Adrenal gland (tissue), 9 donors: ENCODE measurements at regions not wholly inside any gene's neighbourhood (a gene's known extent, or its start where the extent isn't known, plus 50 kb on each side); places are given as distances from the start of the nearest gene placed in this dataset.
"Not testable (repeated sequence)": the region's sequence is repeated elsewhere in the genome, so short reads cannot be mapped to it uniquely, and the experiment has no call there.

Experiments
- DNase-seq, 7 donors: peaks; one replicate each; pipeline ENCODE4 v3.0.0-alpha.2; 2019 to 2020
- H3K27ac ChIP-seq, 5 donors: fragments of 200-600 bp; sonication (generic) in 4 of 5; 1 replicate in 3 of 5; 2 replicates in 2 of 5; pipeline versions ENCODE4 v1.5.1 to v1.8.0; 2016 to 2020; ENCODE audit warnings: mild to moderate bottlenecking in 1 of 5
- H3K27me3 ChIP-seq: fragments of 200-600 bp; 2 replicates; pipeline ENCODE4 v1.8.0; 2021
- H3K36me3 ChIP-seq, 2 donors: fragments of 200-600 bp; replicated peaks in 1 of 2; 1 replicate in 1 of 2; 2 replicates in 1 of 2; pipeline versions ENCODE4 v1.5.1 to v1.8.0; 2018 to 2022
- H3K4me1 ChIP-seq, 2 donors: fragments of 200-600 bp; replicated peaks in 1 of 2; 1 replicate in 1 of 2; 2 replicates in 1 of 2; pipeline versions ENCODE4 v1.5.1 to v1.8.0; 2018 to 2021
- H3K4me3 ChIP-seq, 4 donors: fragments of 200-600 bp; sonication (generic) in 3 of 4; one replicate each; pipeline ENCODE4 v1.5.1; 2016 to 2018
- H3K9me3 ChIP-seq, 3 donors: fragments of 200-600 bp; sonication (generic) in 1 of 3; replicated peaks in 1 of 3; 1 replicate in 2 of 3; 2 replicates in 1 of 3; pipeline versions ENCODE4 v1.5.1 to v1.8.0; 2016 to 2021
- CTCF ChIP-seq, 6 experiments: fragments of 450-650 bp in 4 of 6; fragments of 200-600 bp in 2 of 6; sonication (generic) in 1 of 6; IDR thresholded peaks; 1 replicate in 5 of 6; 2 replicates in 1 of 6; pipeline versions ENCODE4 v1.5.1 to v1.8.0; 2016 to 2021; ENCODE audit warnings: antibody characterized with exemption in 6 of 6, mild to moderate bottlenecking in 2 of 6, moderate library complexity in 1 of 6
- POLR2A ChIP-seq, 2 donors: fragments of 450-650 bp; IDR thresholded peaks; one replicate each; pipeline ENCODE4 v1.6.1; 2017; ENCODE audit warnings: antibody characterized with exemption in 2 of 2, mild to moderate bottlenecking in 2 of 2, moderate library complexity in 1 of 2
- WGBS, 4 donors: extraction: QIAGEN DNeasy Blood & Tissue Kit in 2 of 4; methylation state at CpG; one replicate each; pipeline versions ENCODE4 v1.1.5 to v1.1.7; 2013 to 2017; 5-methylcytosine and 5-hydroxymethylcytosine counted together
- intact Hi-C, 2 donors: fragments of 100-400 bp; cut with DNase I; formaldehyde crosslinking; loops; one replicate each; pipeline versions ENCODE4 v1.14.1 to v1.15.0; 2022 to 2023
- donor health status: healthy with polysubstance abuse.
- donor health status: Bipolar disorder and iron deficiency.
- donor health status: DM: yes; HTN: yes; CAD: no.
- donor health status: DM: no; HTN: no; CAD: no.
- donor health status: DM: no; HTN: no; CAD: no.

- no peak for DNase-seq
- intact Hi-C loops, result no loop called here
- H3K4me1 ChIP-seq, result no peaks in the 10 kb centered on the region
- no peaks in the 10 kb centered on the region for H3K36me3 ChIP-seq
- H3K27me3 ChIP-seq, result no peaks in the 10 kb centered on the region
- H3K4me3 ChIP-seq, result no peak overlapping the region
- no peaks in the 10 kb centered on the region for H3K9me3 ChIP-seq
- TF ChIP-seq POLR2A (IDR thresholded peaks at IDR 0.05) (no peak), CTCF (IDR thresholded peaks at IDR 0.05) (no peak)
- H3K27ac ChIP-seq, result no peak overlapping the region
- WGBS, 4 donors, result 37 to 62% (median 59%) methylated on average over 1 of the region's 1 CpG
These were observed 568.0 kb downstream of the STIM2 start for GRCh38 chr4:27428661-27429060.

- no peak for DNase-seq
- Histone ChIP-seq H3K36me3 (no peaks in the 10 kb centered on the region), H3K27ac (no peak overlapping the region), H3K27me3 (no peaks in the 10 kb centered on the region), H3K9me3 (no peaks in the 10 kb centered on the region), H3K4me3 (no peak overlapping the region), H3K4me1 (no peaks in the 10 kb centered on the region)
- WGBS, 4 donors, result 64 to 73% (median 68%) methylated on average over 5 of the region's 5 CpGs
- TF ChIP-seq CTCF (IDR thresholded peaks at IDR 0.05) (no peak), POLR2A (IDR thresholded peaks at IDR 0.05) (no peak)
- intact Hi-C loops, result no loop called here
These were observed 568.8 kb downstream of the STIM2 start for GRCh38 chr4:27429364-27429871.

GRCh38 chr4:27442146-27442545 lies 581.5 kb downstream of the STIM2 start:
- DNase-seq, result no peak
- no peaks in the 10 kb centered on the region for H3K9me3 ChIP-seq
- no peaks in the 10 kb centered on the region for H3K4me1 ChIP-seq
- H3K36me3 ChIP-seq, result no peaks in the 10 kb centered on the region
- WGBS, 4 donors, result 43 to 68% (median 56%) methylated on average over 1 of the region's 1 CpG
- H3K27ac ChIP-seq, result no peak overlapping the region
- H3K27me3 ChIP-seq, result no peaks in the 10 kb centered on the region
- TF ChIP-seq CTCF (IDR thresholded peaks at IDR 0.05) (no peak), POLR2A (IDR thresholded peaks at IDR 0.05) (no peak)
- H3K4me3 ChIP-seq, result no peak overlapping the region
- intact Hi-C loops, result no loop called here

- H3K4me1 ChIP-seq, H3K27me3 ChIP-seq, H3K27ac ChIP-seq, DNase-seq, intact Hi-C loops, H3K9me3 ChIP-seq, H3K4me3 ChIP-seq, H3K36me3 ChIP-seq: not testable (repeated sequence)
- 79 to 83% (median 81%) methylated on average over 4 of the region's 4 CpGs for WGBS, 4 donors
These were observed 582.0 kb downstream of the STIM2 start for GRCh38 chr4:27442661-27443060.

GRCh38 chr4:27463816-27464215 lies 603.2 kb downstream of the STIM2 start:
- no peaks in the 10 kb centered on the region for H3K36me3 ChIP-seq
- H3K9me3 ChIP-seq, result no peaks in the 10 kb centered on the region
- intact Hi-C loops, result no loop called here
- no peak overlapping the region for H3K27ac ChIP-seq
- H3K4me3 ChIP-seq, result no peak overlapping the region
- TF ChIP-seq POLR2A (IDR thresholded peaks at IDR 0.05) (no peak), CTCF (IDR thresholded peaks at IDR 0.05) (no peak)
- DNase-seq, result no peak
- H3K4me1 ChIP-seq, result no peaks in the 10 kb centered on the region
- whole genome bisulfite sequencing, 4 donors, result 73 to 86% (median 80%) methylated on average over 3 of the region's 3 CpGs
- H3K27me3 ChIP-seq, result no peaks in the 10 kb centered on the region
